ENCODE measurements at regions not wholly inside any gene's neighbourhood (a gene's known extent, or its start where the extent isn't known, plus 50 kb on each side); places are given as distances from the start of the nearest gene placed in this dataset.

GRCh38 chr5:56587381-56588130 lies 227.8 kb upstream of the MAP3K1 start:
- no peak for TF ChIP-seq EZH2 (conservative IDR thresholded peaks at IDR 0.05; ENCODE audit: low read depth, low read length)
- TF ChIP-seq SETDB1 (CRISPR knock-in tag; IDR thresholded peaks at IDR 0.05; ENCODE audit: borderline replicate concordance): no peak
- TF ChIP-seq SNAPC2 (CRISPR knock-in tag; IDR thresholded peaks at IDR 0.05): no peak
- TF ChIP-seq, protein P1, sequence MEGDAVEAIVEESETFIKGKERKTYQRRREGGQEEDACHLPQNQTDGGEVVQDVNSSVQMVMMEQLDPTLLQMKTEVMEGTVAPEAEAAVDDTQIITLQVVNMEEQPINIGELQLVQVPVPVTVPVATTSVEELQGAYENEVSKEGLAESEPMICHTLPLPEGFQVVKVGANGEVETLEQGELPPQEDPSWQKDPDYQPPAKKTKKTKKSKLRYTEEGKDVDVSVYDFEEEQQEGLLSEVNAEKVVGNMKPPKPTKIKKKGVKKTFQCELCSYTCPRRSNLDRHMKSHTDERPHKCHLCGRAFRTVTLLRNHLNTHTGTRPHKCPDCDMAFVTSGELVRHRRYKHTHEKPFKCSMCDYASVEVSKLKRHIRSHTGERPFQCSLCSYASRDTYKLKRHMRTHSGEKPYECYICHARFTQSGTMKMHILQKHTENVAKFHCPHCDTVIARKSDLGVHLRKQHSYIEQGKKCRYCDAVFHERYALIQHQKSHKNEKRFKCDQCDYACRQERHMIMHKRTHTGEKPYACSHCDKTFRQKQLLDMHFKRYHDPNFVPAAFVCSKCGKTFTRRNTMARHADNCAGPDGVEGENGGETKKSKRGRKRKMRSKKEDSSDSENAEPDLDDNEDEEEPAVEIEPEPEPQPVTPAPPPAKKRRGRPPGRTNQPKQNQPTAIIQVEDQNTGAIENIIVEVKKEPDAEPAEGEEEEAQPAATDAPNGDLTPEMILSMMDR (CRISPR knock-in tag; IDR thresholded peaks at IDR 0.05): no peak
- TF ChIP-seq PRDM15 (CRISPR knock-in tag; IDR thresholded peaks at IDR 0.05): no peak
- no peak for TF ChIP-seq ZNF124 (CRISPR knock-in tag; IDR thresholded peaks at IDR 0.05)

Measured in HepG2 (cell line).